ENCODE measurements at regions not wholly inside any gene's neighbourhood (a gene's known extent, or its start where the extent isn't known, plus 50 kb on each side); places are given as distances from the start of the nearest gene placed in this dataset.

DNA sequence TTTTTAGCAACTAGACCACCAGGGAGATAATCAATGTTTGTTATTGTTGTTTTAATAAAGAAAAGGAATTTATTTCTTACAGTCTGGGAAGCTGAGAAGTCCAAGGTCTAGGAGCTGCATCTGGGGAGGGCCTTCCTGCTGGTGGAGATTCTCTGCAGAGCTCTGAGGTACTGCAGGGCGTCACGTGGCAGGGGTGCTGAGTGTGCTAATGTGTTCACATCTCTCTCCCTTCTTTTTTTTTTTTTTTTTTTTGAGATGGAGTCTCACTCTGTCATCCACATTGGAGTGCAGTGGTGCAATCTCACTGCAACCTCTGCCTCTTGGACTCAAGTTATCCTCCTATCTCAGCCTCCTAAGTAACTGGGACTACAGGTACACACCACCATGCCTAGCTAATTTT is 150.9 kb upstream of the TRIM24 start:
- POLR2A ChIA-PET = no interaction called here
- CTCF ChIA-PET = no interaction called here
- WGBS (ENCODE audit: low lambda C conversion rate) = 9% methylated on average over 2 of the region's 2 CpGs

DNA sequence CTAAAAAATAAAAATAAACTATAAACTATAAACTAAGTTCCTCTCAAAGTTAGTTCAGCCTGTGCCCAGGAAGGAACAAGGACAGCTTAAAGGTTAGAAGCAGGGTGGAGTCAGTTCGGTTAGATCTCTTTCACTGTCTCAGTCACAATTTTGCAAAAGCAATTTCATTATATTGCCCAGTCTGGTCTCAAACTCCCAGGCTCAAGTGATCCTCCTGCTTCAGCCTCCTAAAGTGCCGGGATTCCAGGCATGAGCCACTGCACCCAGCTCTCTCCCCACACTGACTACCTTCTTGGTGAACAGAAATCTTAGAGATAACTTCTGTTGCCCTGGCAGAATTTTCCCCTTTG is 146.3 kb upstream of the TRIM24 start:
- no peaks in the 10 kb centered on the region; the same call in 1 of the 2 replicates for H3K9me3 ChIP-seq
- no peak overlapping the region for H3K4me2 ChIP-seq
- H3K4me3 ChIP-seq (ENCODE audit: low read depth in 2 of 2, low read length in 1 of 2) = no peak overlapping the region
- no peak overlapping the region for H3K27ac ChIP-seq (ENCODE audit: low read depth in 2 of 2, low read length in 1 of 2)
- no peaks in the 10 kb centered on the region for H3F3A ChIP-seq (replicated peaks; ENCODE audit: insufficient read depth)
- H3K4me1 ChIP-seq (ENCODE audit: control insufficient read depth in 1 of 2, insufficient read depth in 2 of 2, low read depth in 1 of 2, low read length in 1 of 2) = no peaks in the 10 kb centered on the region
- H3K9me2 ChIP-seq = peaks cover 4% of the 10 kb centered on the region; the same call in 1 of the 2 replicates
- no peak overlapping the region for H2AFZ ChIP-seq (ENCODE audit: low read depth)
- no peak overlapping the region for H3K9ac ChIP-seq
- ChIA-PET POLR2A (no interaction called here), CTCF (no interaction called here)
- H3K79me2 ChIP-seq (ENCODE audit: insufficient read depth) = no peaks in the 10 kb centered on the region
- H3K27me3 ChIP-seq (ENCODE audit: insufficient read depth) = no peaks in the 10 kb centered on the region
- no peaks in the 10 kb centered on the region for H3K36me3 ChIP-seq (replicated peaks in 1 of 2; ENCODE audit: control insufficient read depth in 1 of 2, insufficient read depth in 2 of 2, low read length in 1 of 2)
- H4K20me1 ChIP-seq (ENCODE audit: insufficient read depth) = no peaks in the 10 kb centered on the region
- no peak for TF ChIP-seq YY1 (IDR thresholded peaks at IDR 0.05; ENCODE audit: low read depth)
- no peak for TF ChIP-seq MEF2A (IDR thresholded peaks at IDR 0.05; ENCODE audit: borderline replicate concordance, low read depth)
- no peak for TF ChIP-seq EP300 (IDR thresholded peaks at IDR 0.05; ENCODE audit: borderline replicate concordance in 1 of 2, low read depth in 1 of 2, low read length in 1 of 2)
- TF ChIP-seq, protein P1, sequence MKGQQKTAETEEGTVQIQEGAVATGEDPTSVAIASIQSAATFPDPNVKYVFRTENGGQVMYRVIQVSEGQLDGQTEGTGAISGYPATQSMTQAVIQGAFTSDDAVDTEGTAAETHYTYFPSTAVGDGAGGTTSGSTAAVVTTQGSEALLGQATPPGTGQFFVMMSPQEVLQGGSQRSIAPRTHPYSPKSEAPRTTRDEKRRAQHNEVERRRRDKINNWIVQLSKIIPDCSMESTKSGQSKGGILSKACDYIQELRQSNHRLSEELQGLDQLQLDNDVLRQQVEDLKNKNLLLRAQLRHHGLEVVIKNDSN (IDR thresholded peaks at IDR 0.05; ENCODE audit: borderline replicate concordance, low read depth) = no peak
- no peak for TF ChIP-seq RFX5 (IDR thresholded peaks at IDR 0.05; ENCODE audit: low read length)
- TF ChIP-seq RCOR1 (IDR thresholded peaks at IDR 0.05; ENCODE audit: low read length) = no peak
- TF ChIP-seq, protein P2, sequence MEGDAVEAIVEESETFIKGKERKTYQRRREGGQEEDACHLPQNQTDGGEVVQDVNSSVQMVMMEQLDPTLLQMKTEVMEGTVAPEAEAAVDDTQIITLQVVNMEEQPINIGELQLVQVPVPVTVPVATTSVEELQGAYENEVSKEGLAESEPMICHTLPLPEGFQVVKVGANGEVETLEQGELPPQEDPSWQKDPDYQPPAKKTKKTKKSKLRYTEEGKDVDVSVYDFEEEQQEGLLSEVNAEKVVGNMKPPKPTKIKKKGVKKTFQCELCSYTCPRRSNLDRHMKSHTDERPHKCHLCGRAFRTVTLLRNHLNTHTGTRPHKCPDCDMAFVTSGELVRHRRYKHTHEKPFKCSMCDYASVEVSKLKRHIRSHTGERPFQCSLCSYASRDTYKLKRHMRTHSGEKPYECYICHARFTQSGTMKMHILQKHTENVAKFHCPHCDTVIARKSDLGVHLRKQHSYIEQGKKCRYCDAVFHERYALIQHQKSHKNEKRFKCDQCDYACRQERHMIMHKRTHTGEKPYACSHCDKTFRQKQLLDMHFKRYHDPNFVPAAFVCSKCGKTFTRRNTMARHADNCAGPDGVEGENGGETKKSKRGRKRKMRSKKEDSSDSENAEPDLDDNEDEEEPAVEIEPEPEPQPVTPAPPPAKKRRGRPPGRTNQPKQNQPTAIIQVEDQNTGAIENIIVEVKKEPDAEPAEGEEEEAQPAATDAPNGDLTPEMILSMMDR (IDR thresholded peaks at IDR 0.05) = no peak
- no peak for TF ChIP-seq FOSL2 (IDR thresholded peaks at IDR 0.05; ENCODE audit: borderline replicate concordance, low read depth)
- WGBS (ENCODE audit: low lambda C conversion rate) = 28% methylated on average over 2 of the region's 2 CpGs
- no peak for DNase-seq

More for the DNA sequence above, 150.9 kb upstream of the TRIM24 start:
- no peak for DNase-seq
- Histone ChIP-seq H3K9ac (no peak overlapping the region), H3K4me3 (ENCODE audit: low read depth in 2 of 2, low read length in 1 of 2) (no peak overlapping the region), H3K27ac (ENCODE audit: low read depth in 2 of 2, low read length in 1 of 2) (no peak overlapping the region), H3K9me3 (0 out of 2 replicates have a peak, but pooled peaks cover 3% of the 10 kb centered on the region), H2AFZ (ENCODE audit: low read depth) (no peak overlapping the region), H3K4me2 (no peak overlapping the region), H3K36me3 (replicated peaks in 1 of 2; ENCODE audit: control insufficient read depth in 1 of 2, insufficient read depth in 2 of 2, low read length in 1 of 2) (no peaks in the 10 kb centered on the region), H3K4me1 (ENCODE audit: control insufficient read depth in 1 of 2, insufficient read depth in 2 of 2, low read depth in 1 of 2, low read length in 1 of 2) (no peaks in the 10 kb centered on the region), H3K79me2 (ENCODE audit: insufficient read depth) (no peaks in the 10 kb centered on the region), H3K27me3 (ENCODE audit: insufficient read depth) (no peaks in the 10 kb centered on the region), H4K20me1 (ENCODE audit: insufficient read depth) (no peaks in the 10 kb centered on the region), H3F3A (replicated peaks; ENCODE audit: insufficient read depth) (no peaks in the 10 kb centered on the region), H3K9me2 (no peaks in the 10 kb centered on the region)
- TF ChIP-seq RAD21 (IDR thresholded peaks at IDR 0.05; ENCODE audit: low read length) = no peak
- no peak for TF ChIP-seq RFX5 (IDR thresholded peaks at IDR 0.05; ENCODE audit: low read length)
- TF ChIP-seq, protein P3, sequence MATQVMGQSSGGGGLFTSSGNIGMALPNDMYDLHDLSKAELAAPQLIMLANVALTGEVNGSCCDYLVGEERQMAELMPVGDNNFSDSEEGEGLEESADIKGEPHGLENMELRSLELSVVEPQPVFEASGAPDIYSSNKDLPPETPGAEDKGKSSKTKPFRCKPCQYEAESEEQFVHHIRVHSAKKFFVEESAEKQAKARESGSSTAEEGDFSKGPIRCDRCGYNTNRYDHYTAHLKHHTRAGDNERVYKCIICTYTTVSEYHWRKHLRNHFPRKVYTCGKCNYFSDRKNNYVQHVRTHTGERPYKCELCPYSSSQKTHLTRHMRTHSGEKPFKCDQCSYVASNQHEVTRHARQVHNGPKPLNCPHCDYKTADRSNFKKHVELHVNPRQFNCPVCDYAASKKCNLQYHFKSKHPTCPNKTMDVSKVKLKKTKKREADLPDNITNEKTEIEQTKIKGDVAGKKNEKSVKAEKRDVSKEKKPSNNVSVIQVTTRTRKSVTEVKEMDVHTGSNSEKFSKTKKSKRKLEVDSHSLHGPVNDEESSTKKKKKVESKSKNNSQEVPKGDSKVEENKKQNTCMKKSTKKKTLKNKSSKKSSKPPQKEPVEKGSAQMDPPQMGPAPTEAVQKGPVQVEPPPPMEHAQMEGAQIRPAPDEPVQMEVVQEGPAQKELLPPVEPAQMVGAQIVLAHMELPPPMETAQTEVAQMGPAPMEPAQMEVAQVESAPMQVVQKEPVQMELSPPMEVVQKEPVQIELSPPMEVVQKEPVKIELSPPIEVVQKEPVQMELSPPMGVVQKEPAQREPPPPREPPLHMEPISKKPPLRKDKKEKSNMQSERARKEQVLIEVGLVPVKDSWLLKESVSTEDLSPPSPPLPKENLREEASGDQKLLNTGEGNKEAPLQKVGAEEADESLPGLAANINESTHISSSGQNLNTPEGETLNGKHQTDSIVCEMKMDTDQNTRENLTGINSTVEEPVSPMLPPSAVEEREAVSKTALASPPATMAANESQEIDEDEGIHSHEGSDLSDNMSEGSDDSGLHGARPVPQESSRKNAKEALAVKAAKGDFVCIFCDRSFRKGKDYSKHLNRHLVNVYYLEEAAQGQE (IDR thresholded peaks at IDR 0.05; ENCODE audit: low read depth, low read length) = no peak
- TF ChIP-seq MXI1 (IDR thresholded peaks at IDR 0.05; ENCODE audit: low read depth, low read length) = no peak
- no peak for TF ChIP-seq RXRA (IDR thresholded peaks at IDR 0.05; ENCODE audit: borderline replicate concordance, low read depth)
- TF ChIP-seq, protein P4, sequence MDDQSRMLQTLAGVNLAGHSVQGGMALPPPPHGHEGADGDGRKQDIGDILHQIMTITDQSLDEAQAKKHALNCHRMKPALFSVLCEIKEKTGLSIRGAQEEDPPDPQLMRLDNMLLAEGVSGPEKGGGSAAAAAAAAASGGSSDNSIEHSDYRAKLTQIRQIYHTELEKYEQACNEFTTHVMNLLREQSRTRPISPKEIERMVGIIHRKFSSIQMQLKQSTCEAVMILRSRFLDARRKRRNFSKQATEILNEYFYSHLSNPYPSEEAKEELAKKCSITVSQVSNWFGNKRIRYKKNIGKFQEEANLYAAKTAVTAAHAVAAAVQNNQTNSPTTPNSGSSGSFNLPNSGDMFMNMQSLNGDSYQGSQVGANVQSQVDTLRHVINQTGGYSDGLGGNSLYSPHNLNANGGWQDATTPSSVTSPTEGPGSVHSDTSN (IDR thresholded peaks at IDR 0.05) = no peak
- TF ChIP-seq, protein P5, sequence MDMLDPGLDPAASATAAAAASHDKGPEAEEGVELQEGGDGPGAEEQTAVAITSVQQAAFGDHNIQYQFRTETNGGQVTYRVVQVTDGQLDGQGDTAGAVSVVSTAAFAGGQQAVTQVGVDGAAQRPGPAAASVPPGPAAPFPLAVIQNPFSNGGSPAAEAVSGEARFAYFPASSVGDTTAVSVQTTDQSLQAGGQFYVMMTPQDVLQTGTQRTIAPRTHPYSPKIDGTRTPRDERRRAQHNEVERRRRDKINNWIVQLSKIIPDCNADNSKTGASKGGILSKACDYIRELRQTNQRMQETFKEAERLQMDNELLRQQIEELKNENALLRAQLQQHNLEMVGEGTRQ (IDR thresholded peaks at IDR 0.05; ENCODE audit: borderline replicate concordance, low read depth, low read length) = no peak
- no peak for TF ChIP-seq NRF1 (IDR thresholded peaks at IDR 0.05; ENCODE audit: low read depth, low read length)
- no peak for TF ChIP-seq TCF12 (IDR thresholded peaks at IDR 0.05)
- TF ChIP-seq MEF2A (IDR thresholded peaks at IDR 0.05; ENCODE audit: borderline replicate concordance, low read depth) = no peak
- TF ChIP-seq, protein P6, sequence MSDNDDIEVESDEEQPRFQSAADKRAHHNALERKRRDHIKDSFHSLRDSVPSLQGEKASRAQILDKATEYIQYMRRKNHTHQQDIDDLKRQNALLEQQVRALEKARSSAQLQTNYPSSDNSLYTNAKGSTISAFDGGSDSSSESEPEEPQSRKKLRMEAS (IDR thresholded peaks at IDR 0.05; ENCODE audit: low read depth) = no peak
- TF ChIP-seq YY1 (IDR thresholded peaks at IDR 0.05; ENCODE audit: low read depth) = no peak
- TF ChIP-seq FOXM1 (IDR thresholded peaks at IDR 0.05; ENCODE audit: low read depth) = no peak

Measured in SK-N-SH (cell line).